Esophagus muscularis mucosa (tissue), 3 donors: ENCODE measurements at regions not wholly inside any gene's neighbourhood (a gene's known extent, or its start where the extent isn't known, plus 50 kb on each side); places are given as distances from the start of the nearest gene placed in this dataset.

Experiments used
- CTCF ChIP-seq, 3 experiments: fragments of 200-600 bp in 2 of 3; fragments of 450-650 bp in 1 of 3; sonication (generic) in 2 of 3; IDR thresholded peaks; one replicate each; pipeline ENCODE4 v1.5.1; 2017 to 2019; ENCODE audit warnings: antibody characterized with exemption in 3 of 3, mild to moderate bottlenecking in 2 of 3, moderate library complexity in 1 of 3
- POLR2A ChIP-seq: fragments of 450-650 bp; IDR thresholded peaks from one replicate; pipeline ENCODE4 v1.6.1; 2017; ENCODE audit warnings: antibody characterized with exemption, moderate library complexity, mild to moderate bottlenecking, low read depth

DNA sequence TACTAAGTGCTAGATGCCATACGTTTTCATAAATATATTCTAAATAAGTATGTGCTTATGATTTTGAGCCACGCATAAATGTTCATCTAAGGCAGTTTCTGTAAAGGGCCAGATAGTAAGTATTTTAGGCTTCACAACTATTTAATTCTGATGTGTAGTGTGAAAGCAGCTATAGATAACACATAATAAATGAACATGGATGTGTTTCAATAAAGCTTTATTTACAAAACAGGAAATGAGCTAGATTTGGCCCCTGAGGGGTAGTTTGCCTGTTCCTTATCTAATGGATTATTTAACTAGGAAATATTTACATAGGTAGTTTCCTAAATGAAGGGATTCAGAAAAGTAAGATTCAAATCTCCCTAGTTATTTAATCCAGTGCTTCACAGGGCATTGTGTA lies 557.6 kb upstream of the PKN2 start:
- no peak for TF ChIP-seq POLR2A
- no peak for TF ChIP-seq CTCF (IDR thresholded peaks at IDR 0.05)
